ENCODE measurements at regions not wholly inside any gene's neighbourhood (a gene's known extent, or its start where the extent isn't known, plus 50 kb on each side); places are given as distances from the start of the nearest gene placed in this dataset.

DNA sequence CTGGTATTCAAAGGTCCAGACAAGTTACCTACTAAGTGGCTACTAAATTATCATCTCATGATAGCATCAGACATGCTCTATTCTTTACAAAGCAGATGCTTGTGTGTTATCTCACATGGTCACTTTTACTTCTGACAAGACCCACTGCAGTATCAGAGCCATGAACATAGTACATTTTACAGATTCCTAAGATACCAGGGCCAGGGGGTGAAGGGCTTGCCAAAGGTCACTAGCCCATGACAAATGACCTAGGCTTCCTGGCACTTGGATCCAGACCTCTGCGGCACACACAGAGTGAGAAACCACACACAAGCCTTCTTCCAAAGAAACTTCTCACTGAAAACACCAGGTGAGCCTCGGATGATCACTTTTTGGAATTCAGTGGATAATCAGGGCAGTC lies 446.8 kb downstream of the EIPR1 start:
- DNase-seq (ENCODE audit: low read depth) = no peak

DNA sequence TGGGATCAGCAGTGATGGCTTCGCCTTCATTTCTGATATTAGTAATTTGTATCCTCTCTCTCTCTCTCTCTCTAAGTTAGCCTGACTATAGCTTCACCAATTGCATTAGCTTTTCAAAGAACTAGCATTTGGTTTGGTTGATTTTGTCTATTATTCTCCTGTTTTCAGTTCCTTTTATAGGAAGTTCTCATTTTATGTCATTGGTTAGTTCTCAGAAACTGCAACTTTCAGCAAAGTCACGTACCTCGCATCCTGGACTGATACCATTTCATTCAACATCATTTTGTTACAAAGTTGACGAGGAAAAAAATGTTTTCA lies 450.8 kb downstream of the EIPR1 start:
- no peak for DNase-seq (ENCODE audit: low read depth)

DNA sequence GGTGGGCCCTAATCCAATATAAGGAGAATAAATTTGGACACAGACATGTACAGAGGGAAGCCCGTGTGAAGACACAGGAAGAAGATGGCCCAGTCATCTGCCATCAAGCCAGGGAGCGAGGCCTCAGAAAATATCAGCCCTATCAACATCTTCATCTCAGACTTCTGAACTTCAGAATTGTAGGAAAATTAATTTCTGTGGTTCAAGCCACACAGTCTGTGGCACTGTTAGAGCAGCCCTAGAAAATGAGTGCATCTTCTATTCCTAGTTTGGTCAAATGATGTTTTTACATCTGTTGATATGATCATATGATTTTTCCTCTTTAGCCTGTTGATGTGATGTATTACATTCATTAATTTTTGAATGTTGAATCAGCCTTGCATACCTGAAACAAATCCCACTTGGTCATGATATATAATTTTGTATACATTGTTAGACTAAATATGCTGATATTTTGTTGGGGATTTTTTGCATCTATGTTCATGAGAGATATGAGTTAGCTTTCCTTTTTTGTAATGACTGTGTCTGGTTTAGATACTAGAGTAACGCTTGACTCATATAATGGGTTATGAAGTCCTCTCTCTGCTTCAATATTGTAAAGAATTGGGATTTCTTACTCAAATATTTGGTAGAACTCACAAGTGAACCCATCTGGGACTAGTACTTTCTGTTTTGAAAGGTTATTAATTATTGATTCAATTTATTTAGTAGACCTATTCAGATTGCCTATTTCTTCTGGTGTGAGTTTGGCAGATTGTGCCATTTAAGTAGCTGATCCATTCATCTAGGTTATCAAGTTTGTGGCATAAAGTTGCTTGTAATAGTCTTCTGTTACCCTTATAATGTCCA lies 451.4 kb downstream of the EIPR1 start:
- no peak for DNase-seq (ENCODE audit: low read depth)

DNA sequence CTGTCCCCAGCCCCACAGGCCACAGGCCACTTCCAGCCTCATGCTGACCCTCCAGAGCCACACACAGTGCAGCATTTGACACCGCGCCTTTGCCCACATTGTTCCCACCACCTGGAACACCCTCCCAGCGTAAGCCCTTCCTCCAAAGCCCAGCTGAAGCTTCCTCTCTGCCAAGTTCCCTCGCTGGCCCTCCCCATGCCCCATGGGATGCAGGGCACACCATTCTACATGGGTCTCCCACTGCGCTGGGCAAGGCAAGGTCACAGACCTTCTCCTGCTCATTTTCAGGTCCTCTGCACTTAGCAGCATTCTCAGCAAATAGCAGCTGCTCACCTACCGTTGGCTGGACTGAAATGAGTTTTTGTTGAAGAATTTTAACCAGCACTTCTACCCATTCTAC lies 455.5 kb downstream of the EIPR1 start:
- no peak for DNase-seq (ENCODE audit: low read depth)

DNA sequence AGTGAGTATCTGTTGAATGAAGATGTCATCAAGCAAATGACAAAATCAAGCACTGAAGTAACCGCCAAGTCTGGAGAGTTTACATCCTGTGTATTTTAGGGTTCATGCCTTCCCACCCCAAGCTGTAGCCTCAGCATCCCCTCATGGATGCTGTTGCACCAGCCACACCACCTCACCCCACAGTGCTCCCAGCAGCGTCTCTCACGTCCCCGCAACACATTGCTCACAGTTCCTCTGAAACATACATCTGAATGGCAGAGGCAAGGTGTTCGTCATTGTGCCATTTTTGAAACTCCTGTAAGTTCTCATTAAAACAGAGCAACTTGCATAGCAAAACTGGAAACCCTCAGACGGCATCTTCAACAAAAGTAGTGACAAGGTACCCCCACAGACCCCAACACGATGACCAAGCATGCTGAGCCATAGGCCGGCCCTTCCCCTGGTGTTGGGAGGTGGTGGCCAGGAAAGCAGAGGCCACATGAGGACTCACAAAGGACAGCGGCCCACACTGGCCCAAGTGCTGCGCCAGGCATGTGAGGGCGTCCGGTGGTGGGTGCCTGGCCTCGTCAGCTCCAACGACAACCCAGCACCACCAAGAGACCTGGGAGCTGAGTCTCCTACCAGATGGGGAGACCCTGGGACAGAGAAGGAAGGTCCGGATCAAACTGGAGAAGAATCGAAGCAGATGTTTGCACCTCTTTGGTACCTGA lies 456.5 kb downstream of the EIPR1 start:
- DNase-seq (ENCODE audit: low read depth) = no peak

DNA sequence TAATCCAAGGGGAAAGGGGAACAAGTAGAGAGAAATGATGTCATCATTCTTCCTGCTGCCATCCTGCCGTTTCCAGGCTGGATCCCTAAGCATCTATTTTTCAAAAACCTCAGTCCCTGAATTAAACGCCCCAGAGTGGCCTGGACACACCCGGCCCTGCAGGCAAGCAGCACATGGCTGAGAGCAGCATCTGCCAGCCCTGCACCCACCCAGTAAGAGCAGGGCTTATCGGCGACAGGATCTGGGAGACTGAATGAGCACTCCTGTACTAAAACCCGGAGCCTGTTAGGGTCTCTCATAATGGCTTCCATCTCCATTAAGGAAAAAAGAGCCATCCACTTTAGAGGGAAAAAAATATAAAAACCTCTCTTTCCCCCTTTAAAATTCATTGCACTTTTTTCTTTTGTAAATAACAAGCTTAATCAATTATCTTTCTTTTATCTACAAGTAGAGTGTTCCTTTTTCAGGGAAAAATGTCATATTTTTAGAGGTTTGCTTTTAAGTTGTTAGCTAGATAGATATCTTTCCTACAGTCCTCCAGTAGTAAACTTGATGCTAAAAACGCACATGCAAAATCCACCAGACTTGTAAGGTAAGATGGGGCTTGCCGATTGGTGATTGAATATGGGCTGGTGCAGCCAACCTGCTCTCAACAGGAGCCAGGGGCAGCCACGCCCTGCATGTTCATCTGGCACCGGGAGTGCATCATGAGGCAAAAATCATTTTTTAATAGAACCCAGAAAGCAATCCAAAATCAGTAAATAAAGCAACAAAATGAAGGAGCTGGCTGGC lies 457.8 kb downstream of the EIPR1 start:
- no peak for DNase-seq (ENCODE audit: low read depth)

DNA sequence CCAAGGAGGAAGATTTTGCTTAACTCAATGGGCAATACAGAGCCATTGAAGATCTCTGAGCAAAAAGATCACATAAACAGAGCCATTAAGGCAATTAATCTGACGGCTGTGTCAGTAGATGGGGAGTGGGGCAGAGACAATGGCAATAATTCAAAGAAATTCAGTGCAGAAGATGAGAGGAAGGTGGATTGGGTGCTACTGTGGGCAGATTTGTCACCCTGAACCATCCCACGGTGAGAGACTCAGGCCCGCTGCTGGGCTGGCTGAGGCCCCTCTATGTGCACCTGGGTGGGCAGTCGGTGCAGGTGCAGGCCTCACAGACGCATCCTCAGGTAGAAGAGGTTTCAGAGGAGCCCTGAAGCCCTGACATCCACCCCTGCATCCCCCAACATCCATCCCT lies 458.6 kb downstream of the EIPR1 start:
- no peak for DNase-seq (ENCODE audit: low read depth)

DNA sequence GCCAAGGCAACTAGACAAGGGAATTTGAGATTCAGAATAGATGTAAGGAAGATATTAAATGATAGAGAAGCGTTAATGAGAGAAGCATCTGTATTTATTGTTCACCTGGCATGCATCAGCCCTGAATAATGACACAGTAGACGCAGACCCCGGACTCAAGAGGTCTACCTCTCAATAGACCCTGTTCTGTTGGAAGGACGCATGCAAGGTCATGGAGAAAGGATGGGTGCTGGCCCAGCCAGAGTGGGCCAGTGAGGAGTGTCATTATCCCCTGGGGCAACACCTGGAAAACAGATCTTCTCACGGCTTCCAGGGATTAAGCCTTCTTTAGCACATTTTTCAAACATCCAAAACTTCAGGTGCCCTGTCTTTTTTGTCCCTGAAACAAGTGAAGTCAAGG lies 461.0 kb downstream of the EIPR1 start:
- no peak for DNase-seq (ENCODE audit: low read depth)

DNA sequence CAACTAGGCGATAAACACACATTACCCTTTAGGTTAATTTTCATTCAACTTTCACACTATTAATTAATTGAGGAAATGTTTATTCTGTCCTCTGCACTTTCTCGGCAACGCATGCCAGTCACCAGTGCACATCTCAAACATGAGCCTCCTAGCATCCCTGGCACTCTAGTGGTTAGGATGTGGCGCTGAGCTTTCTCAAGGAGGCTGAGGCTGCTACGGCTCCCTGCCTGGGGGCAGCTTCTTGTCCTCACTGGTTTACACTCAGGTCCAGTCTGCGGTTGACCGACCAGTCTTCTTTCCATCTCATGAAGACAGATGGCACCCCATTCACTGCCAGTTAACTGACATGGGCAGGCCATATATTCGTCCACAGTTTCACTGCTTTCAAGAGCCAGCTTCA lies 463.4 kb downstream of the EIPR1 start:
- no peak for DNase-seq (ENCODE audit: low read depth)

DNA sequence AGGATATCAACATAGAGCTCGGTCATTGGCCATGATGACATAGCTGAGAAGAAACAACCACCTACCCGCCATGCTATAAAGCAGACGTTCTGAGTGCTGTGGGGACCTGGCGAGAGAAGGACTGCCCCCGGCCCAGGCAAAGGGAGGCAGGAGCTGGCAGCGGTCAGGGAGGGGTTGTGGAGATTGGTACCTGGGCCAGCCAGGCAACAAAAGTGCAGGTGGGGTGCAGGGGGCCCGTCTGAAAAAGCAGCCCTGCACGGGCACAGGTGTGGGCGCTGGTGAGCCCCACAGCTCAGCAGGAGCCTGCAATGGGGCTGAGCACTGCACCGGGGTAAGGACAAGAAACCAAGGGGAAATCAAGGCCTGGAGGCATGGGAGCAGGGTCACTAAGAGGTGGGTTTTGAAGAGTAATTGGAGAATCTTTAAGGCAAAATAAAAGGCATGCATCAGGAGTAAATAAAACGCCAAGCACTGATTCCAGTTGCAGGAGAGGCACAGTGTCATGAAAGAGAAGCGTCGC lies 464.0 kb downstream of the EIPR1 start:
- DNase-seq (ENCODE audit: low read depth) = no peak

DNA sequence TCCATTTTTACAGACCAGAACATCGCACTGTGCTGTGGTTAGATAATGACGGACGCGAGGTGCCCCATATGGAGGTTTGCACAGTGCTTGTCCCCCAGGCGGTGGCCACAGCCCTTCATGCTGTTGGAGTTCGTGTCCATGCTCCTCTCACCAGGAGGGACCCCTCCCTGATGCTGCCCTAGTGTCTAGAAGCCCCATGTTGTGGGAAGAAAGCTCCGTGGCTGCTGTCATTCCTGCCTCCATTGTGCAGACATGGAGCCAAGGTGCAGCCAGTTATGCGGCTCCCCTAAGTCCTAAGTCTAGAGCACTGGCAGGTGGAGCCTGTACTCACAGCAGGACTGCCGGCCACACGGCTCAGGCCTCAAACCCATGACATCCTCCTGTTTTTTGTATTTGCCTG lies 464.9 kb downstream of the EIPR1 start:
- no peak for DNase-seq (ENCODE audit: low read depth)

DNA sequence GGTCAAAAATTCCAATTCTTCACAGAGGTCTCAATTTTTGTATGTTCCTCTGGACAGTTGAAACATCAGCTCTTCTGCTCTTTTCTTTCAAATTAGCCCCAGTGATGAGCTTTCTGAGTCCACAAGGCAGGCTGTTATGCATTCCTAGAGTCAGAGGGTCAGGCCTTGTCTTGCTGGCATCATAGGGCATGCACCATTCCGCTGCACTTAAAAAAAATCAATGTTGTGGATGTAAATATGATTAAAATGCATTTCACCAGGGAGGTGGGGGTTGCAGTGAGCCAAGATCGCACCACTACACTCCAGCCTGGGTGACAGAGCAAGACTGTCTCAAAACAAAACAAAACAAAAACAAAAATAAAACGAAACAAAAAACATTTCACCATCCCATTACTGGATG lies 465.3 kb downstream of the EIPR1 start:
- no peak for DNase-seq (ENCODE audit: low read depth)

DNA sequence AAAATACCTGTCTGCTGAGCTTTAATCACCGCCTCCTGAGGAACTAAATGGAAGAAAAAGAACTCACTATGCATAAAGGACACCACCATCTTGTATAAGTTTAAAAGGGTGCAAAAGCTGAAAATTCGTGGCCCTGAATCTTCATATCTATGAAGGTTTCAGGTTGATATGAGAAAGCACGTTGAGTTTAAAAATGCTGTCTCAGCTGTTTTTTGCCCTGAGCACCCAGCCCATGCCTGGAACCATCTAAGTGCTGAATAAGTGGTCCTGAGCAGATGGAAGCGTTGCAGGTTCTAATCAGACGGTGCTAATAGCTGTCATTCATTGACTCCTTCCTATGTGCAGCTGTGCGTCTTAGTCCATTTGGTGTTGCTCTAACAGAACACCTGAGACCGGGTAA lies 467.4 kb downstream of the EIPR1 start:
- no peak for DNase-seq (ENCODE audit: low read depth)

DNA sequence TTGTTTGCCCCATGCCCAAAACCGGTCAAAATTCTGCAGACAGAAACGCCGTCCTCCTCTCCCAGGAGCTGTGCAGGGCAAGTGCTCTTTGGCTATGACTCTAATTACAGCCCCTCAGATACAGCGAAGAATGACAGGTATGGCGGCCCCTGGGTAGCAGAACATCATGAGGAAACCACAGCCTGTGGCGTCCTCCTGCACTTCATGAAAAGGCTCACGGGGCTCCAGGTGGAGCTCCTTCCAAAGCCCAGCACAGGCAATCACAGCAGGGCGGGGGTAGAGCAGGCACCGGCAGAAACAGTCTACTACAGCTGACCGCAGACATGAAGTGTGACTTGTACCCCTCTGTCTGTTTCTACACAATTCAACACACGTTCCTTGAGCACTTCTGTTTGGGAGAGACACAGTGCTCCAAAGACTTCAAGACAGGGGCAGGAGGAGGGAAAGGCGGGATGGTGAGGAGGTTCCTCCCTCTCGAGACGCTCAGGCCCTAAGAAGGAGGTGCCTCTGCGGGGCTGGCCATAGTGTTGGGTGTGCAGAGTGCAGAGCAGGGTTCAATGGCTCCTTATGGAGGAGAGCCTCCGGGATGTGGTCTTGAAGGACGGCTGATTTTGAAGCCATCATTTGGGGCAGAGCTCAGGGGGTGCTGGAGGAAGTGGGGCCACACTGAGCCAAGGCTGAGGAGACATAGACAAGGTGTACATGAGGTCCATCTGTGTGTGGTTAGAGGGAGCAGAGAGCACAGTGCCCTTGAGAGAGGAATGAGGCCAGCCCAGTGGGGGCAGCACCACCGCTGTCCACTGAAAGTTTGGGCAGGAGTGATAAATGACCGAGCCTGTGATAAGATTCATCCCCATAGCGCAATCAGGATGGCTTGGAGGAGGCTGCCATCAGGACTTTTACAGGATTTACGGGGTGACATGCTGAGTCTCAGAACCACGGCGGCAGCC lies 468.3 kb downstream of the EIPR1 start:
- no peak for DNase-seq (ENCODE audit: low read depth)

DNA sequence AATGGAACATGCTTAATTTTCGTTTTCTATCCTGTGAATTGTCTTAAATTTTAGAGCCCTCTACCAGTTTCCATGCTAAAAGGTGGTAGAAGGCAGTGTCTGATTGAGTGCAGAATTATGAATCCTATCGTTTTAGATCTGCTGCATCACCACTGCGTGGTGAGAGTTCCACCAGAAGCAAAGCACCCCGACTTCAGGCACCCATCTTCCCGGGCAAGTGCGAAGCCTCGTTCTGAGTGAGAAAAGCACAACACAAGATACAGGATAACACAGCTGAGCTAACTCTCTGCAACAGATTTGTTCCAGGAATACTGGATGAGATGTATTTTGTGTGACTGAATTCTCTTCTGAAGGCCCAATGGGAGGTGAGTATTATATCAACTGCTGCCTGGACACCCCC lies 471.5 kb downstream of the EIPR1 start:
- no peak for DNase-seq (ENCODE audit: low read depth)

DNA sequence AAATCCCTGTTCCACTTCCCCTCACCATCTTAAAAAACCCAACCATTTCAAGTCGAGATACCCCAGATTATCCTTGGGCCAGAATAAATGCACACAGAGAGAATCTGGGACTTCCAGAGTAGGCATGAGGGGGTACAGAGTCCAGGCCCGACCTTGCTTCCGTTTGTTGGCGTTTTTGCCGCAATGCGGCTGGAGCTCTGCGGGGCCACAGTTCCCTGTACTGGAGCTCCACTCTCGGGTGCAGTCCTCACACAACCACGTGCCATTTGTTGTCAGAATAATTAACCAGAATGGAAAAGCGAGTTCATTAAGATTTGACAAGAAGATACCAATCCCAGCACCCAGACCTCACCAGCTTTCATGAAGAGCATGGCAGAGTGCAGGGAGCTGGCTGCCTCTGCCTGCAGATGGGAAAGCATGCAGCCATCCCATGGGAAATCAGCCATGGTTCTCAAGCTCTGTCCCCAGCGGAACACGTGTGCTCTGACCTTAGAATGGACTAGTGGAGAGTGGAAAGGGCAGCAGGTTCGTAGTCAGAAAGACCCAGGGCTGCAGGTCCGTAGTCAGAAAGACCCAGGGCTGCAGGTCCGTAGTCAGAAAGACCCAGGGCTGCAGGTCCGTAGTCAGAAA lies 472.8 kb downstream of the EIPR1 start:
- no peak for DNase-seq (ENCODE audit: low read depth)

DNA sequence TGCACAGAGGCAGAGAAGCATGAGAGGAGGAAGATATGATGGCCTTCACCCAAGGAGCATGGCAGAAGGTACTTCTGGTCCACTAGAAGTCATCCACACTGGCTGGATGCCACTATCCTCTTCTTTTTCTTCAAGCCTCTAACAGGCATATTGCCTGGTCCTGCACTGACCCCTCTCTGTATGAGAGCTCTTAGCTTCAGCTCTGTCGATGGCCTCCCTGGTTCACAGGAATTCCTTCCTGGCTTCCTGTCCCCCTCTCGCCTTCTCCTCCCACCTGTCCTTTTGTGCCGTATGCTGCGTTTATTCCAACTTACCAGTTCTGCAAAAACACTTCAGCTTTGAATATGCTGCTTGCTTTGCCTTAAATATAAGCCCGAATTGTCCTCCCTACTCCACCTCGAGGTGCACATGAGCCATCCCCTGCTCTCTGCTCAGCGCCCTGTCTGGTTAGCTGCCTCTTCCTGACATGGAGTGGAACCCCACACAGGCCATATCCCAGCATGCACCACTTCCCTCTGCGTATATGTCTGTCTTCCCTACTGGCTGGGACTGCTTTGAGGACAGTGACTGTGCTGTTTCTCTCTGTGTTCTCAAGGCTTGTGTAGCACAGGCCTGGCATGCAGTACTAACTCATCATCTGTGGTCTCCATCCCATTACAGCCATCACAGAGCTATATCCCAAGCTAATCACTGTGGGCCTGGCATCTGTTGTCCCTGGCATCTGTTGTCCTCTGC lies 474.9 kb downstream of the EIPR1 start:
- no peak for DNase-seq (ENCODE audit: low read depth)

DNA sequence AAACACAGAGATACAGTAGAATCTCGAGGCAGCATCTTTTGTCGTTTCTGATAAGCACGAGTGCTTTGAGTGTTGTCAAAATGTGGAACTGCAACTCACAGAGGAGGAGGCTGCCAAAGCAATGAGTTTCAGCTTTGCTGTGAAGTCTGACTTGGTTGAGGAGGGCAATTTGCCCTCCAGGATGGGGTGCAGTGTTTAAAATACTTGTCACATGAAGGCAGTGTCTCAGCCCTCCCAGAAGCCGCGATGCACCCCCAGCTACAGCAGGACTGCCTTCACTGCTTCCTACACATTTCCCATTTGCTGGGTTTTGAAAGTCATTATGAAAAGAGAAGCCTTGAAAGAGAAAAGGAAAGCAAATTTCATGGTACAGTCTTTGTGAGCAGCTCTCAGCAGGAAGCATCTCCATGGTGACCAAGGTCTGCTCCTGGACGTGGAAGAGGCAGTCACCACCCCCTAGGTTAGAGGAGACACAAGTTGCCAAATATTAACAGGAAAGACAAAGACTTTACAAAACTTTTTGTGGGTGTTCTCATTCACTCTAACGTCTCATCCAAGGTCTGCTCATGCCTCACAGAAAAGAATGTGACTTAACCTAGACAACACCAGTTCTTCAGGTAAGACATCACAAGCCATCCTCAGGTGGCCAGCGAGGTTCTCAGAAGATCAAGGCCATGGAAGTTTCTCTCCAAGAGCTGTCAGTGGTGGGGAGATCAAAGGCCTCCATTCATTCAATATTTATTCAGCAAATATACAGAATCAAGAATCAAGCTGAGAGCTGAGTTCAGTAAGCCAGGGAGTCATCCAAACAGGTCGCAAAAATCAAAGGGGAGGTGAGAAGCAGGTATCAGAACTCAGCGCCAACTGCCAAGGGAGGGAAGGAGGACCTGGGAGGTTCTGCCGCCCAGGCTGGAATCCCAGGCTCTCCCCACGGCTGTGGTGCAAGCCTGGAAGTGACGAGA lies 476.0 kb downstream of the EIPR1 start:
- no peak for DNase-seq (ENCODE audit: low read depth)

DNA sequence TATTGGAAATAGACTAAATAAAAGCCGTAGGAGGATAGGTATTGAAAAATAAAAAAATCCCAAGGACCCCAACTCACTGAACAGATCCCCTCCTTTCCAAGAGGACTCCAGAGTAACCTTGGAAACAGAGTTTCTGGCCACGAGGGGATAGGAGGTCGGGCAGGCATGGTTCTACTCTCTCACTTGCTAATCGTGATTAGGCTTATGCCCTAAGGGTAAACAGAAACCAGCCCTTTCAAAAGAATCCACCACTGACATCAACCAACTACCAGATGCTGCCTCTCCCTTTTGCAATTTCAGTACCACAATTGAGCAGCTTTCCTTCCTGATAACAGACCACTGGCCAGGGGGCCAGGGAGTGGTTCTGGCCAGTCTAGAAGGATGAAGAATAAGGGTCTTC lies 477.8 kb downstream of the EIPR1 start:
- DNase-seq (ENCODE audit: low read depth) = no peak
